Activated CD4-positive, alpha-beta T cell treated with anti-CD3 and anti-CD28 coated beads, Interleukin-2, amount 10 ng/mL, durations not matched to agents 7 days and 5 days (primary cell): ENCODE measurements at regions not wholly inside any gene's neighbourhood (a gene's known extent, or its start where the extent isn't known, plus 50 kb on each side); places are given as distances from the start of the nearest gene placed in this dataset.

Experiments
- CTCF ChIA-PET: fragments of 350-600 bp; sonication (Branson Sonifier 250); formaldehyde crosslinking; loops from one replicate; lab custom pipeline; 2021; ENCODE audit warnings: antibody characterized with exemption; lab: Charles Lee
- POLR2A ChIA-PET: fragments of 350-600 bp; sonication (Branson Sonifier 250); formaldehyde crosslinking; loops from one replicate; lab custom pipeline; 2021; ENCODE audit warnings: antibody characterized with exemption; lab: Charles Lee
- DNase-seq: peaks from one replicate; pipeline ENCODE4 v3.0.0-alpha.2; 2020
- H3K27ac Mint-ChIP-seq: one replicate; pipeline ENCODE4 v1.8.0; 2021; ENCODE audit warnings: mild to moderate bottlenecking, moderate library complexity, mixed read lengths
- H3K27me3 Mint-ChIP-seq: one replicate; pipeline ENCODE4 v1.8.0; 2021; ENCODE audit warnings: mixed read lengths
- H3K36me3 Mint-ChIP-seq: one replicate; pipeline ENCODE4 v1.8.0; 2021; ENCODE audit warnings: low read depth, mixed read lengths
- H3K4me1 Mint-ChIP-seq: one replicate; pipeline ENCODE4 v1.8.0; 2021; ENCODE audit warnings: mixed read lengths
- H3K4me3 Mint-ChIP-seq: one replicate; pipeline ENCODE4 v1.8.0; 2021; ENCODE audit warnings: mild to moderate bottlenecking, moderate library complexity, mixed read lengths
- H3K9me3 Mint-ChIP-seq: one replicate; pipeline ENCODE4 v1.8.0; 2021; ENCODE audit warnings: mixed read lengths

GRCh38 chr22:45061332-45061731 lies 51.5 kb upstream of the PHF21B start:
- POLR2A ChIA-PET: no interaction called here
- Mint-ChIP-seq H3K27me3 (no peaks in the 10 kb centered on the region), H3K27ac (no peak overlapping the region), H3K9me3 (no peaks in the 10 kb centered on the region), H3K4me3 (no peak overlapping the region), H3K4me1 (peaks cover 14% of the 10 kb centered on the region), H3K36me3 (no peaks in the 10 kb centered on the region)
- CTCF ChIA-PET: no interaction called here
- no peak for DNase-seq

- CTCF ChIA-PET: no interaction called here
- no peaks in the 10 kb centered on the region for H3K36me3 Mint-ChIP-seq
- H3K4me3 Mint-ChIP-seq: no peak overlapping the region
- peaks cover 7% of the 10 kb centered on the region for H3K4me1 Mint-ChIP-seq
- DNase-seq: no peak
- H3K9me3 Mint-ChIP-seq: no peaks in the 10 kb centered on the region
- H3K27me3 Mint-ChIP-seq: no peaks in the 10 kb centered on the region
- no peak overlapping the region for H3K27ac Mint-ChIP-seq
- POLR2A ChIA-PET: no interaction called here
Observed at GRCh38 chr22:45064313-45065278, 54.8 kb upstream of the PHF21B start.

DNA sequence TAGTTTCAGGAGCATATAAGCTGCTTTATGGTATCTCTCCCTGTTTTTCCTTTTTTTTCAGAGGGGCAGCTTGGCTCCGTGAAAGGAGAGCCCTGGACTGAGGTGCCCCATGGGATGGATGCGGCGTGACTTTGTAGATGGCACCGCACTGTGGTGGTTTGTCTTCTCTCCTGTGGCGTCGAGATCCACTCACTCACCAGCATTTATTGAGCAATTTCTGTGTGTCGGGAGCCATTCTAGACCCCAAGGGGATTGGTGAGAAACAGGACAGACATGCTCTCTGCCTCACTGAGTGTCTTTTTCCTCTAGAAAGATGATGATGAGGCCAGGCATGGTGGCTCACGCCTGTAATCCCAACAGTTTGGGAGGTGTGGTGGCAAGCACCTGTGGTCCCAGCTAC lies 55.9 kb upstream of the PHF21B start:
- no peak overlapping the region for H3K27ac Mint-ChIP-seq
- no peaks in the 10 kb centered on the region for H3K27me3 Mint-ChIP-seq
- peaks cover 2% of the 10 kb centered on the region for H3K36me3 Mint-ChIP-seq
- ChIA-PET CTCF (interaction anchor here (0.6 kb wide), 1 partner anchor 85 kb away, joined by 3 read pairs; no protein-coding TSS in a partner anchor), POLR2A (no interaction called here)
- no peak for DNase-seq
- H3K4me3 Mint-ChIP-seq: no peak overlapping the region
- H3K4me1 Mint-ChIP-seq: peaks cover 7% of the 10 kb centered on the region
- peaks cover 2% of the 10 kb centered on the region for H3K9me3 Mint-ChIP-seq

GRCh38 chr22:45067731-45068130 lies 57.9 kb upstream of the PHF21B start:
- no peak for DNase-seq
- H3K4me1 Mint-ChIP-seq: peaks cover 7% of the 10 kb centered on the region
- no peak overlapping the region for H3K27ac Mint-ChIP-seq
- H3K36me3 Mint-ChIP-seq: peaks cover 2% of the 10 kb centered on the region
- H3K27me3 Mint-ChIP-seq: peaks cover 12% of the 10 kb centered on the region
- ChIA-PET POLR2A (no interaction called here), CTCF (interaction anchor here (0.6 kb wide), 1 partner anchor 356 kb away, joined by 3 read pairs; no protein-coding TSS in a partner anchor)
- H3K9me3 Mint-ChIP-seq: peaks cover 2% of the 10 kb centered on the region
- H3K4me3 Mint-ChIP-seq: no peak overlapping the region

GRCh38 chr22:45069925-45070324 lies 60.1 kb upstream of the PHF21B start:
- no peak overlapping the region for H3K27ac Mint-ChIP-seq
- peaks cover 2% of the 10 kb centered on the region for H3K36me3 Mint-ChIP-seq
- H3K9me3 Mint-ChIP-seq: peaks cover 2% of the 10 kb centered on the region
- ChIA-PET CTCF (no interaction called here), POLR2A (no interaction called here)
- no peak for DNase-seq
- H3K4me3 Mint-ChIP-seq: no peak overlapping the region
- H3K4me1 Mint-ChIP-seq: peaks cover under 1% of the 10 kb centered on the region
- peaks cover 17% of the 10 kb centered on the region for H3K27me3 Mint-ChIP-seq

- no peak for DNase-seq
- Mint-ChIP-seq H3K27ac (no peak overlapping the region), H3K36me3 (peaks cover 2% of the 10 kb centered on the region), H3K27me3 (peaks cover 22% of the 10 kb centered on the region), H3K9me3 (peaks cover 2% of the 10 kb centered on the region), H3K4me1 (no peaks in the 10 kb centered on the region), H3K4me3 (no peak overlapping the region)
- CTCF ChIA-PET: no interaction called here
- POLR2A ChIA-PET: no interaction called here
Observed at GRCh38 chr22:45071618-45072017, 61.8 kb upstream of the PHF21B start.

- Mint-ChIP-seq H3K27me3 (peaks cover 25% of the 10 kb centered on the region), H3K4me1 (no peaks in the 10 kb centered on the region), H3K4me3 (no peak overlapping the region), H3K9me3 (peaks cover 2% of the 10 kb centered on the region), H3K27ac (no peak overlapping the region), H3K36me3 (peaks cover 2% of the 10 kb centered on the region)
- ChIA-PET CTCF (no interaction called here), POLR2A (no interaction called here)
- no peak for DNase-seq
Observed at GRCh38 chr22:45072322-45072903, 62.6 kb upstream of the PHF21B start.

DNA sequence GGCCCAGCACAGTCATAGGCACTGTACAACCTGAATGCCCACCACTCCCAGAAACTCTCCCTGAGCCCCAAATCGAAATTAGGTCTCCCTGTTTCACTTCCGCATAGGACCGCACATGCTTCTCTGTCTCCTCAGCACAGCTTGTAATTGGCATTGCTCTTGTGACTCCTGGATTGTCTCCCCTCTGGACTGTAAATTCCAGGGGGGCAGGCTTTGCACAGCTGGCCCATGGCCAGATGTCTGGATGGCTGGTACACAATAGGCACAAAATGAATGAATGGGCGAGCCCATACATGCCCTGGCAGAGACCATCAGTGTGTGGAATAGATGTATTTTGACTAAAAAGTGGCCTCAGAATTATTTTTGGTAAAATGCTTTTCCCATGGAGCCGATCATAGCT lies 63.3 kb upstream of the PHF21B start:
- no peak for DNase-seq
- Mint-ChIP-seq H3K9me3 (peaks cover 2% of the 10 kb centered on the region), H3K4me3 (no peak overlapping the region), H3K27me3 (peaks cover 25% of the 10 kb centered on the region), H3K36me3 (peaks cover 2% of the 10 kb centered on the region), H3K4me1 (no peaks in the 10 kb centered on the region), H3K27ac (no peak overlapping the region)
- POLR2A ChIA-PET: no interaction called here
- CTCF ChIA-PET: no interaction called here

- H3K4me1 Mint-ChIP-seq: no peaks in the 10 kb centered on the region
- H3K36me3 Mint-ChIP-seq: no peaks in the 10 kb centered on the region
- no peak overlapping the region for H3K4me3 Mint-ChIP-seq
- H3K27ac Mint-ChIP-seq: no peak overlapping the region
- no peak for DNase-seq
- H3K27me3 Mint-ChIP-seq: peaks cover 20% of the 10 kb centered on the region
- POLR2A ChIA-PET: no interaction called here
- CTCF ChIA-PET: no interaction called here
- H3K9me3 Mint-ChIP-seq: peaks cover 4% of the 10 kb centered on the region
Observed at GRCh38 chr22:45077286-45077685, 67.5 kb upstream of the PHF21B start.

GRCh38 chr22:45077826-45078334 lies 68.1 kb upstream of the PHF21B start:
- H3K4me1 Mint-ChIP-seq: no peaks in the 10 kb centered on the region
- no peak overlapping the region for H3K4me3 Mint-ChIP-seq
- CTCF ChIA-PET: no interaction called here
- H3K27me3 Mint-ChIP-seq: peaks cover 15% of the 10 kb centered on the region
- peaks cover 4% of the 10 kb centered on the region for H3K9me3 Mint-ChIP-seq
- no peaks in the 10 kb centered on the region for H3K36me3 Mint-ChIP-seq
- no peak for DNase-seq
- POLR2A ChIA-PET: no interaction called here
- H3K27ac Mint-ChIP-seq: no peak overlapping the region

DNA sequence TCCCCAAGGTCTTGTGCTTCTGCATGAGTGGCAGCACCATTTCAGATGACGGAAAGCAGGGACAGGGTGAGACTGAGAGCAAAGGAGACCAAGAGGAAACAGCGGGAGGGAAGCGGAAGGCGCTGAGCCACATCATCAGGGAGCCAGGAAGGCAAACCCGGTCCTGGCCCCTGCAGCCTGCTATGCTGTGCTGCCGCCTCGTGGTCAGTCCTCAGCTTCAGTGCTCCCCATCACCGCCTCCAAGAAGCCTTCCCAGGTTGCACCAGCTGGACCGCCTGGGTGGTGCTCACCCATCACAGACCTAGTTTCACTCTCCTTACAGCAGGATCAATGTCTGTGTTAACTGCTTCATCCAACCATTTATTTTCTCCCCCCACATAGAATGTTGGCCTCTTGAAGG lies 73.0 kb upstream of the PHF21B start:
- no peaks in the 10 kb centered on the region for H3K36me3 Mint-ChIP-seq
- H3K4me3 Mint-ChIP-seq: no peak overlapping the region
- H3K4me1 Mint-ChIP-seq: peaks cover 5% of the 10 kb centered on the region
- ChIA-PET CTCF (no interaction called here), POLR2A (no interaction called here)
- no peak overlapping the region for H3K27ac Mint-ChIP-seq
- H3K27me3 Mint-ChIP-seq: peaks cover 3% of the 10 kb centered on the region
- H3K9me3 Mint-ChIP-seq: peaks cover 4% of the 10 kb centered on the region
- no peak for DNase-seq

DNA sequence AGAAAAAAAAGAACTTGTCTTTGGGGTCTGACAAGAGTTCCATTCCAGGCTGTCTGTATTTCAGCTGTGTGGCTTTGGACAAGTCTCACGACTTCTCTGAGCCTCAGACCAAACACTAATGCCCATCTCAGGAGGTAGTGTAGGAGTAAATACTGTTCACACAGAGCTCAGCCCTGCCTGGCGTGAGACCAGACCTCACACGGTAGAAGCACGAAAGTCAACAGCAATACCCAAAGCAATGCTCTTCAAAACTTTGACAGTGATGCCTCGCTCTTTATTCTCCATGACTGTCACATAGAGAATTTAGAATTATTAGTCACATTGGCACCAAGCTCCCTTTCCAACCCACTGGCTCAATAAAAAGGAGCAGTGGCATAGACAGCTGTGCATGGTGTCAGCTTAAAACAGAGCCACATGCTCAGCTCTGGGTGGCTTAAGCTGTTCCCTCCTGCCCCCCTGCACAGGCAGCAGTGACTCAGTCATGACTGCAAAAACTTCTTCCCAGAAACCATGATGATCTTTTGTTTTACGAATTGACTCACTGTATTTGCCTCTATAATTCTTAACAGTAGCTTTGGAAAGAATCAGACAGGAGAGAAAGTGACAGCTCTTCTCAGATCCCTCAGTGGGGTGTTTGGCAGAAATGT lies 74.0 kb upstream of the PHF21B start:
- H3K27me3 Mint-ChIP-seq: peaks cover 3% of the 10 kb centered on the region
- H3K4me1 Mint-ChIP-seq: peaks cover 5% of the 10 kb centered on the region
- no peaks in the 10 kb centered on the region for H3K36me3 Mint-ChIP-seq
- H3K9me3 Mint-ChIP-seq: peaks cover 4% of the 10 kb centered on the region
- H3K4me3 Mint-ChIP-seq: no peak overlapping the region
- POLR2A ChIA-PET: no interaction called here
- H3K27ac Mint-ChIP-seq: no peak overlapping the region
- no peak for DNase-seq
- CTCF ChIA-PET: no interaction called here
